Cerebellar nuclear complex (tissue), 1 donor: ENCODE measurements at regions not wholly inside any gene's neighbourhood (a gene's known extent, or its start where the extent isn't known, plus 50 kb on each side); places are given as distances from the start of the nearest gene placed in this dataset.
A peak's percentile ranks its signal among the peaks of the same experiment; 100 is the strongest.

Source experiments
- DNase-seq, 2 experiments: peaks; one replicate each; lab custom pipeline; 2025; lab: John Stamatoyannopoulos, UW

DNA sequence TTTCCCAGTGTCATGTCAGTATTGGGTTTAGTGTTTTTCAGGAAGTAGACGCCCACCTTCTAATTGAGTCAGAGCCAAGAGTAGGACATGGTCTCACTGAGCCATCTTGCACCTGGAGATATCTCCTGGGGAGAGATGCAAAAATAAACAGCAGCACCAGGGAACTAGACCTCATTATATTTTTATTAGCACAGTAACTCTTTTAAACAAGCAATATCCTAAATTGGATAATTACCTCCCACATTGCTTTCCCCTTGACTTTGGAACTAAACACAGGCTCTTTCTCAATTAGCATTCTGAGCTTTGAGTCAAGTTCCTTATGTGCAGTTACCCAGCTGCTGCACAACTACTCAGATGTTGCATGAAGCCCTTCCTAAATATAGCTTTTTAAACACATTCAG lies 175.4 kb downstream of the IBTK start:
- no peak for DNase-seq

DNA sequence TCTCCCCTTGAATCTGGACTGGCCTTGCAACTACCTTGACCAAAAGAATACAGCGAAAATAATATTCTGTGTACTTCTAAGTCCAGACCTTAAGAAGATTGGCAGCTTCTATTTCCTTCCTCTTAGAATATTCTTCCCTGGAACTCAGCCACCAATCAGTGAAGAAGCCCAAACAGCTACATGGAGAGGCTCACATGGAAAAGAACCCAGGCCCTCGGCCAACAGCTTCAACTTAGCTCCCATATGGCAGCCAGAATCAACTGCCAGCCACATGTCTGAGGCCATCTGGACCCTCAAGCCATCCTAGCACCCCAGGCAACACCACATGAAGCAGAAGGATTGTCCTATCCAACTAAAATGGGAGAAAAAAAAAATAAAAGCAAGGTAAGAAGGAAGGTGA lies 178.8 kb downstream of the IBTK start:
- peak; percentile 68 to 79 for DNase-seq

DNA sequence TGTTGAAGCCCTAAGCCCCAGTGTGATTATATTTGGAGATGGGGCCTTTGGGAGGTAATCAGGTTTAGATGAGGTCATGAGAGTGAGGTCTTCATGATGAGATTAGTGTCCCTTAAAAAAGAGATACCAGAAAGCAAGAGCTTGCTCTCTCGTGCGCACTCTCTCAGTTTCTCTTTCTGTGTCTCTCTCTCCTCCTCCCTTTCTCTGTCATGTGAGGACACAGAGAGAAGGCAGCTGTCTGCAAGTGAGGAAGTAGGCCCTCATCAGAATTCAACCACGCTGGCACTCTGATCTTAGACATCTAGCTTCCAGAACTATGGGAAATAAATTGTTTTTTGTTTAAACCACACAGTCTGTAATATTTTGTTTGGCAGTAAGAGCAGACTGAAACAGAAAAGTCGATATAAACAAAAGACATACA lies 180.5 kb downstream of the IBTK start:
- DNase-seq, result no peak

DNA sequence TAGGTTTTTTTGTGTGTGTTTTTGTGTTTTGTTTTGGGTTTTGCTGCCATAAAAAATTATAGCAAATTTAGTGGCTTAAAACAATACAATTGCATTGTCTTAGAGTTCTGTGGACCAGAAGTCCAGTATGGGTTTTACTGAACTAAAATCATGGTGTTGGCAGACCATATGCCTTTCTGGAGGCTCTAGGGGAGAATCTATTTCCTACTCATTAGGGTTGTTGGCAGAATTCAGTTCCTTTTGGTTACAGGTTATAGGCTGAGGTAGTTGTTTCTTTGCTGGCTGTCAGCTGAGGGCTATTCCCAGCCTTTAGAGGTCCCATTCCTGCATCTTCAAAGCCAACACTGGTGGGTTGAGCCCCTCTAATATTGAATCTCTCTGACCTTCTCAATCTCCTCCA lies 181.3 kb downstream of the IBTK start:
- DNase-seq, result peak in 1 of 2 experiments; percentile 16

DNA sequence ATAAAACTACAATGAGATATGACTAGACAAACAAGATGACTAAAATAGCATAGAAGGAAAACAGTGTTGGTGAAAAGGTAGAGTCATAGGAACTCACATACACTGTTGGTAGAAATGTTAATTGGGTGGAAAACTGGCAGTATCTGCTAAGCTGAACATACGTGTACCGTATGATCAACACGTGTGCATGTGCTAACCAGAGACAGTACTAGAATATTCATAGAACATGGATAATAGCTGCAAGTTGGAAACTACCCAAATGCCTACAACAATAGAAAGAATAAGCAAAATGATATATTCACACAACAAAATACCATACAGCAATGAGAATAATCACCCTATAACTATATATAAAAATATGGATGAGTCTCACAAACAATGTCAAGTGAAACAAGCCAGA lies 184.0 kb downstream of the IBTK start:
- DNase-seq, result no peak

DNA sequence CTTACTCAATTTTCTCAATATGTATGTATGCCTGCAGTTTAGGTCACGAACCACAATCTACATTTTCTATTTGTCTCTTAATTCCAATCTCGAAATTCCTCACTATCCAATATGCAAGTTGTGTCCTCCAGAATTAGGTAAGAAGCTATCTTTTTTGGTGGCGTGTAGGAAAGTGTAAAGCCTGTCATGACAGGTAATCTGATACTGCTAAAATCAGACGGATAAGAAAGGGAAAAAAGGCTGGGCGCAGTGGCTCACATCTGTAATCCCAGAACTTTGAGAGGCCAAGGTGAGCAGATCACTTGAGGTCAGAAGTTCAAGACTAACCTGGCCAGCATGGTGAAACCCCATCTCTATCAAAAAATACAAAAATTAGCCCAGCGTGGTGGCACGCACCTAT lies 185.3 kb downstream of the IBTK start:
- DNase-seq, result no peak

DNA sequence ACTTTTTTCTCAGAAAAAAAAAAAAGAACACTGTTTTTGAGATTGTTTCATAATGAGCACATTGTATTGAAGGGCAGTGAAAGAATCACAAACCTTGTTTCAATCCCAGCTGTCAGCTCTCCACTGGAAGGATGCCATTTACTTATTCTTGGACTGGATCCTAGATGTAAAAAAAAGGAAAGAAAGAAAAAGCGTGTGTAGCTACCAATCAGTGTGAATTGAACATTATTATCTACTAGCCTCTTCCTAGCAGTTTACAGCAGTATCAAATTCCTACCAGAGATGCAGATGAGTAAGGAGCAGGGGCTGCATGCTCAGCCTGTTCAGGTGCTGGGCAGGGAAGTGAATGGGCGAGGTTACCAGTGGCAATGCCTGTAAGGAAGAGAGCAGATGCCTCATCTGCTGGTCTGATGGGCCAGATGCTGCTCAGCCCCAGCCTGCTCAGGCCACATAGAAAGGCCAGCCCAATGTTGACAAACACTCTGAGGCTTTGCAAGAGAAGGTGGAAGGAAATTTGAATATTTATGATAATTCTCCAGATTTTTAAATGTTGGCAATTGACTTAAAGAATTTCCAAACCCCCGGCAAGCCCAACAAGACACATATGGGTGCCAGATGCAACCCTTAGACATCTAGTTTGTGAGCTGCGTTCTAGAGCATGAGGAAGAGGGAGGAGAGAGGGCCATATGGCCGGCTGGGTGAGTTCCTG lies 189.5 kb downstream of the IBTK start:
- DNase-seq, result peak in 1 of 2 experiments; percentile 16

DNA sequence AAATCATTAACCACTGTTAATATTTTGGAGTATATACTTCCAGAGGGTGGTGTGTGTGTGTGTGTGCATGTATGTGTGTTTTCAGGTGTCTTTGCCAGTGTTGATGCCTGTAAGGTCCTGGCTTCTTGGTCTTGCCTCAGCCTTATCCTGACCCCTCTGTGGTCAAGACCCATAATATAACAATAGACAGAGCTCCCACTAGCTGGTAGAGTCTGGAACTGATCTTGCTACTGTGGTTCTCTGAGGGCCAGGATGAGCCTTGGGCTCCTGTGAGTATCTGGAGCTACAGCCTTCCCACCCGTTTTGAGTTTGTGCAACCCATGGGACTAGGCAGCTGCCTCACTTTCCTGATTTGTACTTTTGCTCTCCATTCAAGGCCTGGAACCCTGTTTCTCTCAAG lies 191.0 kb downstream of the IBTK start:
- no peak for DNase-seq

DNA sequence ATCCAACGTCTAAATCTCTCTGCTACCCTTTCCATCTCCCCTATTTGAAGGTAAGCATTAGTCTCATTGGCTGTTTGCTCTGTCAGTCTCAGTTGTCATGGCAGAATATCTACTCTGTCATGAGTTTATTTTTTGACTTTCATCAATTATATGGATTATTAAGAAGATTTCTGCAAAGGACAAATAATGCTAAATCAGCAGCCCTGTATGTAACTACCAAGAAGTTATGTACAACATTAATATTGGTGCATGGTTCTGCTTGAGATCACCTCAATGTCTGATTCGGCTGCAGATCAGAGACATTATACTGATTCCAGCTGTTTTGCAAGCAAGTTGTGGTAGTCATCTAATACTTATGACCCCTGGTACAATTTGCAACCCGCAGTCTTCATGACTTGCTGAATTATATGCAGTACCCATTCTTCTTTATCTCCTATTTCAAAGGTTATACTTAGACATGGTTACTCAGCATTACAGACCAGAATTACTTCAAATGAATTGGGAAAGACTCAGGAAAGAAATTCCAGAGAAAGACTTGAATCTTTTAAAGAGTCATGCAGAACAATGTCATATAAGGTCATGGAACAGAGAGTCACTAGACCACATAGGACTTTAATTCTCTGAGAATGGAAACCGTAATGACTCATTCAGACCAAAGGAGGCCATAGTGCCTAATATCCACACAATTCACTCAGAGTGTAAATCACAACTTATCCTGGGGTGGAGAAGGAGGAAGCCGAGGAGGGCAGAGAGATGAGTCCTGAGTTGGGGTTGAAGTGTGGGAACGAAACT lies 201.4 kb downstream of the IBTK start:
- no peak for DNase-seq

DNA sequence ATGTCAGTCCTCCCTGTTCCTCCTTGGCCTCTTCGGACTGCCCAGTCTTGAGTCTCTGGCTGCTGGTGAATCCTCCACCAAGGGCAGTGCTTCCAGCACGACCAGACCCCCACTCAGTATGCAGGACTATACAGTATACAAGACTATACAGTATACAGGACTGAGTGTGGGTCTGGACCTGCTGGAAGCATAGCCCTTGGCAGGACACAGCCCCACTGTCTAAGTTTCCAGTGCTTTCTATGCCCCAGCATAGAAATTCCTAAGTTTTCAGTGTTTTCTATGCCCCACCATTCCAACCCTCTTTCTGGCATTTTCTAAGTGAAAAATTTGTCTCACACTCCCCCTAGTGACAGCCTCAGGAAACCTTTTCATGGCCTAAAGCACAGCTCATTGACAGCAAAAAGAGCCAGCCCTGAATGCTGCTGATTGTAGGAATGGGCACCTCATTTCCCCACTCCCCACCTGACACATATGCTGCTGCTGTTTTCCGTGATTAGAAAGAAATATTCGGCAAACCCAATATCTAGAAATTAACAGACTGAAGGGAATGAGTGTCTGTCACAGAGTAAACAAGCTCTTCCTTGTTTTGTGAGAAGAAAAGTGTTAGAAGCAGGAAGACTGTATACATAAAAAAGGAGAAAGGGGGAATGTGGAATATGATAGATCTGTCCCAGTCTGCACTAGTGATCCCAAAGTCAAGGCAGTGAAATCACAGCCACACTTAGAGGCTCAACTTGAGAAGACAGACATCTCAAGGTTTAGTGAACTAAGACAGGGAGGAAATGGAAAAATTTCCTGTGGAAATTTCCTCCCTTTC lies 206.9 kb downstream of the IBTK start:
- peak in 1 of 2 experiments; percentile 43 for DNase-seq

DNA sequence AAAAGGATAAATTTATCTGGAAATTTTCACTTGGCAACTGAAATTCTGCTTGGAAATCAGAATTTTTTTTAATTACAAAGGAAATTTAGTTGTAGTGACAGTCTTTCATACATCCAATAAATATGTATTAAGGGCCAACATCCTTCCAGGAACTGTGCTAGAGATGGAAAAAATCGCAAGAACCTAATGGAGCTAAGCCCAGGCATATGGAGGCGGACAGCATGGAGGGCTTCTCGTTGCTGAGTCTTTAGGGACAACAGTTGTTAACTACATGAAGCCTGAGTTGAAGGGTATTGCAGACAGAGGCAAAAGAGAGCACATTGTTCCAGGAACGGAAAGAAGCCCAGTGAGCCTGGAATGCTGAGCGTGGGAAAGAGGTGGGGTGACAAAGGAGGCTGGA lies 208.9 kb downstream of the IBTK start:
- DNase-seq, result no peak

DNA sequence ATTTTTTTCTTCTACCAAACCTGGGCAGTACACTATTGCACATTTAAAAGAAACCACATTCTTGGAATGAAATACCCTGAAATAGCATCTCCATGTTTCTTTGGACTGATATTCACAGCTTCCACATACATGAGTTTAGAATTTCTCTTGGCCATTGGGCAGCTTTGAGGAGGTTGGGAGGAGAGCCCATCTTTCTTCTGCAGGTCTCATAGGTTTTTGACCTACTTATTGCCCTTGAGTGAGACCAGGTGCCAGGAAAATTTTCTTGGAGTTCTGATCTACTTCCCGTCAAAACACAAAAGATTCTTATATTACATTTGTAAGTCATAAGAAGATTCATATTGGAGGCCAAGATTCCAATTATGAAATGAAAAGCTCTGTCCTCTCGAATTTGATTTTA lies 212.0 kb downstream of the IBTK start:
- no peak for DNase-seq

DNA sequence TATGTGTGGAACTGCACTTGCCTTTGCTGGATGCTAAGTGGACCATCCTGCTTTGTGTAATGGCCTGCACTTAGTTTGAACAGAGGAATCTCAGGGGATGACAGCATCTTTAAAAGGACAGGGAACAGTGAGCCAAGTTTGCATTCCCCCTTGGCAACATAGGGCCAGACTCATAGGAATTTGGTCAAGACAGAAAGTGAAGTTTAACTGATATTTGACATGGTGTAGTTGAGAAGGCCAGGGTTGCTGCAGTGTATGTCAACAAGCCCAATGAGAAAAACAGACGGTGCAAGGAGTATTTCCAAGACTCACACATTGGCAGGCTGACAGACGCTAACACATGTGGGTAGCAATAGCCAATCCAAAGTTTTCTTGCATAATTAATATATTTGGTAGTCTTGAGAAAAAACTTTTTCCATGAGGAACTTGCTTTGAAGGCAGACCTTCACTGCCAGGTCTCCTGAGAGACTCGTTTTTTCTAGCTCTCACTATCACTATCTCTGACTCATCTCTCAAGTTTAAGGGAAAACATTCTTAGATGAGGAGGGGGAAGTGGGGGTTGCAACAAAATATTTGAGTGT lies 213.8 kb downstream of the IBTK start:
- no peak for DNase-seq

DNA sequence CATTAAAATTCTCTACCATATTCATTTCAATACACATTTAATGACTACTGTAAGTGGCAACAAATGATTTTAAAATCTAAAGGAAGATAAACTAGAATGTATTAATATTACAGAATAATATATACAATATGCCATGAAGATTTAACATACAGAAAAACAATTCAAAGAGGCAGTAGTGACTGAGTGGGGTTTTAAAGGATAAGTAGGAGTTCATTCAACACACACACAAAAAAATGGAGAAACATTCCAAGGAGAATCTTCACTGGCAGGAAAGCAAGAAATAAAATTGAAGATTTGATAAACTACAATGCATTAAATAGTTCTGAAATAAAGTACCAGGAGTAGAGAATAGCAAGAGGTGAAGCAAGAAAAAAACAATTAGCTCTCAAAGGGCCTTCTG lies 215.1 kb downstream of the IBTK start:
- DNase-seq, result no peak

DNA sequence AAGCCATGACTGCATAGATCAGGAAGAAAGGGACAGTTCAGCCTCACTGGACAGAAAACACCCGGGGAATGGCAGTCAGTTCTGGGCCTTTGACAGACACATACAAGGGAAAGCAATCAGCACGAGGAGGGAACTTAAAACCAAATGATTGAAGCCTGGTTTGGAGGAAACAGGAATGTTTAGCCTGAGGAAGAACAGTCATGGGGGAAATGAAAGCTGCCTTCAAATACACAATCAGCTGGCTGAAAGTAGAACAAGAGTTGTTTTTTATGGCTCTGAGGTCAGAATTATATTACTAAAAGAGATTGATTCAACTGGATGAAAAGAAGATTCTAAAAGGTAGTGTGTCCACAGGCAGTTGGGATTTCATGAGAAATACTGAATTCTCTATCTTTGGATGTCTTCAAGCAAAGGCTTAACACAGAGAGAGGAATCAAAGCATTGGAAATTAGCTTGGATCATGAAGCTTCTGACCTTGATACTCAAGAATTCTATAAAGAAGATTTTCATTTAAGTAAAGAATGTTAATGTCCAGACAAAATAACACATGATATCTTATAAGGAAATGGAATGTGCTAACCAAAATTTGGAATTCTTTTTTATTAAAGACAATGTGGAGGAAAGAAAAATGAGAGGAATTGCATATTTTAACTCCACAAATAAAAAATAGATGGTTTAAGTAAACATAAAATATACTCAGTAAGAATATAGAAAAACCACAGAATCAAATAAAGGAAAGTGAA lies 216.6 kb downstream of the IBTK start:
- DNase-seq, result no peak

DNA sequence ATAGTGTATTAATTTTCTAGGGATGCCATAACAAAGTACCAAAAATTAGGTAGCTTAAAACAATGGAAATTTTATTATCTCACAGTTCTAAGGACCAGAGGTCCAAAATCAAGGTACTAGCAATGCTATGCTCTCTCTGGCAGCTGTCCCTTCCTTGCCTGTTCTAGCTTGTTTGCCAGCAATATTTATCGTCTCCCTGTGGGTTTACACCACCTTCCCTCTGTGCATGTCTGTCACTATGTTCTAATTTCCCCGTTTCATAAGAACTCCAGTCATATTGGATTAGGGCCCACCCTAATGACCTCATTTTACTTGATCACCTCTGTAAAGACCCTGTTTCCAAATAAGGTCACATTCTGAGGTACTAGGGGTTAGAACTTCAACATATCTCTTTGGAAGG lies 217.2 kb downstream of the IBTK start:
- no peak for DNase-seq

DNA sequence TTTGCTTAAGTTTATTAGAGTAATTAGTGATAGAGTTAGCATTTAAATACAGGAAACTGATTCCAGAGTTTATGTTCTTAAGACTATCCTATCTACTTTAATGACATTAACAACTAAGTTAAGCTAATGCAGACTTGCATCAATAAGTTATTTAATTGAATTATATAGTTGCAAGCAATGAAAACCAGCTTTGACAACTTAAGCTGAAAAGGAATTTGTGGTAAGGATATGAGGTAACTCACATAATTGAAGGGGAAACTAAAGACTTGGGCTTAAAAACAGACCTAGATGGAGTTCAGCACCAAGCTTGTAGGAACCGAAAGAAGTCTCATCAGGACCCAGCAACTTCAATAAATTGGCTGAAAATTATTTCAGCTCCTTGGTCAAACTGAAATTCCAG lies 222.3 kb downstream of the IBTK start:
- no peak for DNase-seq

DNA sequence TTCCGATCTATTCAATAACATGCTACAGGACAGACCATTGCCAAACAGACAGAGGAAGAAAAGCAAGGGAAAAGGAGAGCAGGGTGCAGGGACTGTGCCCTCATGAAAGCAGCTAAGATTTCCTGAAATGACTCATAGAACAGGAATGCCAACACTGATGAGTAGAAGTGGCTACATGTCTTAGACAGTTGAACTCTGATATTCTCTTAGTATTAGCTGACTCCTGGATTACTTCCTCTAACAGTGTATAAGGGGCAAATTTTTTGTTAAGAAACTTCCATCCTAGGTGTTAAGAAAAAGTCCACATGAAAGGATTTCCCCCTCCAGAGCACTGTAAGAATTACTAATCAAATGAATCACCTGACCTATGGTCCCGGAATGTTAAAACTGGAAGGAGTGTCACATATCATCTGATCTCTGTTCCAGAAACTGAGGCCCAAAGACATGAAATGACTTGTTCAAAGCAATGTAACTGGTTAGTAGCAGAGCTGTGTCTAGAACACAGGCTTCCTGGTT lies 224.9 kb downstream of the IBTK start:
- DNase-seq, result no peak

DNA sequence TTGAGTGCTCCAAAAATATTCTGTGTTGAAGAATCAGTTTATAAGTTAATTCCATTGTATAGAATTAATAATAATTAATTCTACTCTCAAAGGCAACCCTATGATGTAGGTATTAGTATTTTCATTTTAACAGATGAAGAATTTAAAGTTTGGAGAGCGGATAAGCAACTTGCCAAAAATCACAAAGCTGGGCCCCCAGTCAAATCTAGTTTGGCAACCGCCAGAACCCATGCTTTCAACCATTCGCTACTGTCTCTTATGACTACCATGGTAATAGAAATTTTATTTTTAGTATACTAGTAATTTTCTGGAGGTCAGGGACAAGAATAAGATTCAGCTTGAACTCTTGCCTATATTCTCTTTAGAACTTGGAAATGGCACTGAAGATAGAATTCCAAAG lies 229.8 kb downstream of the IBTK start:
- DNase-seq, result no peak

DNA sequence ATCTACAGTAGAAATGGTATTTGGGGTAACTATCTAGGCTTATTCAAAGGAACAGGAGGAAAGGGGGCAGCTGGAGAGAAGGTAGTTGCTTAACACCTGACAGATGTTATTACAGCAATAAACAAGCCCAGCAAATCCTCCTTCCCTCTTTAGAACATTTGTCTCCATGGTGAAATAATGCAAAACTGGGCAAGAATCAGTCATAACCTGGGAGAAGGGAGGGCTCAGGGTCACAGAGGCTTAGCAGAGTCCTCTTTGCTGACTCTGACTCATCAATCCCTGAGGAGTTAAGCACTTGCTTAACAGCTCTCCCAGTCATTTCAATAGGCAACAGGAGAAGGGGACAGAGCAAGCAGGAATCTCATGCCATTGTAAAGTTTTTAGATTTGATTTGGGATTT lies 230.3 kb downstream of the IBTK start:
- no peak for DNase-seq

DNA sequence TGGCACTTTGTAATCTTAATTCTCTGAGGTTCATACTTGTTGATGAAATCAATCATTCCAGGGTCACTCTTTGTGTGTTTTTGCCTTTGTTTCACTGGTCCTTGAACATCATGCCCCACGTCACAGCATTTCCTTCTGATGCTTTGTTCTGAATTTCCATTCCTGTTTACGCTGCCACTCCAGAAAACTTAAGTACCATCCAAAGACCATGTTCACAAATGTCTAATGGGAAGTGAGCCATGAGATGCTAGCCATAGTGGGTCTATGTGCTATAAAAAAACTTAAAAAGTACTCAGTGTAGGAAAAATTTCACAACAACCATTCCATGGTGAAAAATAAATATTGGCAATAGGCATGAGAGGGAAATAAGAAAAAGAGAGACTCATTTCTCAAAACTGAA lies 232.0 kb downstream of the IBTK start:
- no peak for DNase-seq
